ENCODE measurements at regions not wholly inside any gene's neighbourhood (a gene's known extent, or its start where the extent isn't known, plus 50 kb on each side); places are given as distances from the start of the nearest gene placed in this dataset.

DNA sequence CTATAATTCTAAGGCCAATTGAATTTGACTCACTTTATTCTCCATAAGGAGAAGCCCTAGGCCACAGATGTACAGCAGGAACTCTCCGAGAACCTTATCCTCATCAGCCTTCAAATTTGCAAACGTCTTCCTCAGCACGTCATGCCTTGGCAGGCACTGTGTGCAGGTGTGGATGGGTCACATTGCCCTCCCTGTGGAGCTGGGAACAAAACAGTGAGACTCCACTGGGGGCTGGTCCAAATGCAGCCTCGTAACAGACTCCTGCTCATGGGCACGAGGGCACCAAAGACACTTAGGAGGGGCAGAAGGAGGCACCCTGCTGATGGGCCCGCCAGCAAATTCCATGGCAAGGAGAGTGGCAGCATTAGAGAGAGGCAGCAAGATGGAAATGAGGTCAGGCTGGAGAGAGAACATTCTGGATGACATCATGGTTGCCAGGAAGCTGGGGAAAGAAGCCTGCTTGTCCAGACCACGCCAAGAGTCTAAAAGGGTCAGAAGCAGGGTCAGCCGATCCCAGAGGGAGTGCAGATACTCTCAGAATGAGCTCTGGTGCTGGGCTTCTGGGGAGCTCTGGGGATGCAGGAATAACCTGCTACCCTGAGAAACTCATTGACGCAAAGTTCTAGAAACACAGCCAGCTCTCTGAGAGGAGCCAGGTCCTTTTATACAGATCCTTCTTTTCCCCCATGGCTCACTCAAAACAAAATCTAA, 242.2 kb downstream of the B3GLCT start:
- DNase-seq (ENCODE audit: low read depth, low spot score), result no peak

DNA sequence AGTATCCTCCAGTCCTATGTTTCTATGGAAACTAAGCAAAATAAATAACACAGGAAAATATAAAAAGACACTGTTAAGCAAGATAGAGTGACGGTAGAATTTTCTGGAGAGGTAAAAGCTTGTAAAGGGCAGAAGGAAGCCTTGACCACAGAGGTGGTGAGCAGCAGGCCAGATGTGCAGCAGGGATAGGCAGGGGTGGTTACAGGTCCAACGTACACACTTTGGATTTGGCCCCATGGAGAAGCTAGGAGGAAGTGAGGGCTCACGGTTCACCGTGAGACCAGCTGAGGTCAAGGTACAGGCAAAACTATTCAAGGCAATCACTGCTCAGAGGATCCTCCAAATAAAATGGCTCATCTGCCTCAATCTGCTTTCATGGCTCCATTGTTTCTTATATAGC, 242.8 kb downstream of the B3GLCT start:
- DNase-seq (ENCODE audit: low read depth, low spot score), result no peak

DNA sequence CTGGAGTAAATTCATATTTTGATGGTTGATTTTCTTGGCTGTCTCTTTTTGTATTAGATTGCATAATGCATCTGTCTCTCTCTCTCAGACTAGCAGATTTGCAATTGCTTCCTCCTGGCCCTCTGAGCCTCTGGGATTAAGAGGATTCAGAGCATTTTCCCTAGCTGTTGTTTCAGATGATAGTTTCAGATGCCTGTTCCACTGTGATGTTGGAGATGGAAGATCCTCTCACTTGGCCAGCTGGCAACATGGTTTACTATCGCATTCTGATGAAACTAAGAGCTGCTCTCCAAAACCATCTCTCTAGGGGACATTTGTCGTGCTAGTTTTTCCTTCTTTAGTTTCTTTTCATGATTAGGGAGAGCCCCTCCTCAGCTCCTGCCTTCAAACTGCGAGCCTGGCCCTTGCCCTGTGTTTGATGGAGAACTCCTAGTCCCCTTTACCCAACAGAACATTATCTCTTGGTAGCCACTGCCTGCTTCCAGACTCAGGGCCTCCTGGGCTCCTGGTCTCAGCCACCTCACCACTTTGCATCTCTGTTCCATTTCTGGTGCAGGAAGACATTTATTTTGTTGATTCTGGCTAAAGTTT, 244.6 kb downstream of the B3GLCT start:
- DNase-seq (ENCODE audit: low read depth, low spot score), result no peak

DNA sequence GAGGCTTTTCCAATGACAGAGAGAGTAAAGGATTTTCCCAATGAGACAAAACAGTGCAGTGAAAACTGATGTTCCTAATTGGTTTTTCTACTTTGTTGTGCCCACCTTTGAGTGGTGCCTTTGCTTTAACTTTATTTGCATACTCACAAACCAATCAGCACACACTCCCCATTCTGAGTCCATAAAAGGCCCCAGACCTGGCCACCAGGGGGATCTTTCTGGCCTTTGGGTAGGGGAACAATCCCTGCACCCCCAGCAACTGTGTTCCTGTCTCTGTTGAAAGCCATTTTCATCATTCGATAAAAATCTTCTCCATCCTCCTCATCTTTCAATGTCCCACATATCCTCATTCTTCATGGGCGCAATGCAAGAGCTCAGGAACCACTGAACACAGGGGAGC, 252.8 kb downstream of the B3GLCT start:
- no peak for DNase-seq (ENCODE audit: low read depth, low spot score)

DNA sequence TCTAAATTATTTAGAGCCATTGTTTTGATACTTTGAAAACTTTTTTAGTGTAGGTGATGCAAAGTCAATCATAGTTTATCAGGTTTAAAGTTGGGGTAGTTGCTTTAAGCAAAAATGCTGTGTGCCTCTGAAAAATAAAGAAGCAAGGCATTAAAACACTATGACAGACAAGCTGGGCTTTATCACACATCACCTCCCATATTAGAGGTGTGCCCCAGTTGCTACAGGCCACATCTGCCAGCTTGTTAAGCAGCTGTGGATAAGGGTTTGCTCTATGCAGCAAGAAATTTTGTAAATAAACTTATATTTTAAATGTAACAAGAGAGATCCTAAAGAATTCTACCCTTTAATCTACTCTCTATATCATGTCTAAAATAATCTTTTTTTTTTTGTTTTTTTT, 255.8 kb downstream of the B3GLCT start:
- DNase-seq (ENCODE audit: low read depth, low spot score), result no peak

DNA sequence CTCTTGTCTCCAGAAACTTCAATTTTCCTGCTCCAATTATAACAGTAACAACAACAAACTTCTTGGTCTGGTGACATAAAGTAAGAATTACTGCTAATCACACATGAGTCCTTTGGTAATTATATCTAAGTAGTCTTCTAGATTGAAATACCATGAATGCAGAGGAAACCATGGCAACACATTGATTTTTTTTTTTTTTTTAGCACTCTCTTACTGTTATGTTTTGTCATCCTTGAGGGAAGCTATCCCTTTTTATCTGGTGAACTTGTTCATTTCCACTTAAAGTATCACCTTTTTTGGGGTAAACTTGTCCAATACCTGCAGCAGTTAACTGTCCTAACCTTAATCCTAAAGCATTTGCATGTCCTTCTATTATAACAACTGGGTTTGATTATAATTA, 256.3 kb downstream of the B3GLCT start:
- no peak for DNase-seq (ENCODE audit: low read depth, low spot score)

DNA sequence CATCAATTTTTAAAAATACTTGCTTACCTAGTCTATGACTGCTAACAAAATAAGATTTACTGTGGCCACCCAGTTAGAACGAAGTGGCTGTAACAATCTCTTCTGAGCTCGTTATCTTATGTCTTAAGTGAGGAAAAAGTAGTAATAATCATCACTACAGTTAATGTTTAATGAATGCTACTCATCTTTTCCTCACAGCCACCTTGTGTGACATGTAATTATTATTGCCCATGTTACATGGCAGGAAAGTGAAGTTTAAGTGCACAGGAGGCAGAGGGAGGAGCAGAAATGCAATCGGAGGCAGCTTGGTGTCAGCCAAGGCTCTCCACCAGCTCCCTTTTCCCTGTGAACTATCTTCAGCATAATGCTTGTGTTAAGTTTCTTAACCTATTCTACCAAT, 260.3 kb downstream of the B3GLCT start:
- no peak for DNase-seq (ENCODE audit: low read depth, low spot score)

DNA sequence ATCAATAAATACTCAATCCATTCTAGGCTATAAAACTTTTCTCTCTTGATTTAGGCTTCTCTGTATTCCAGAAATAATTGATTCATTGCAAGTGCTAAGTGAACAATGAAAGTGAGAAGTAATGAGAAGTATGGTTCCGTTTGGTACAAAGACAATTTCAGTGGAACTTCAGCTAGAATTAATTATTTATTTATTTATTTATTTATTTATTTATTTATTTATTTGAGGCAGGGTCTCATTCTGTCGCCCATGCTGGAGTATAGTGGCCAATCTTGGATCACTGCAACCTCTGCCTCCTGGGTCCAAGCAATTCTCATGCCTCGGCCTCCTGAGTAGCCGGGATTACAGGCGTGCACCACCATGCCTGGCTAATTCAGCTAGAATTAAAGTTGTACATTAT, 262.1 kb downstream of the B3GLCT start:
- no peak for DNase-seq (ENCODE audit: low read depth, low spot score)

DNA sequence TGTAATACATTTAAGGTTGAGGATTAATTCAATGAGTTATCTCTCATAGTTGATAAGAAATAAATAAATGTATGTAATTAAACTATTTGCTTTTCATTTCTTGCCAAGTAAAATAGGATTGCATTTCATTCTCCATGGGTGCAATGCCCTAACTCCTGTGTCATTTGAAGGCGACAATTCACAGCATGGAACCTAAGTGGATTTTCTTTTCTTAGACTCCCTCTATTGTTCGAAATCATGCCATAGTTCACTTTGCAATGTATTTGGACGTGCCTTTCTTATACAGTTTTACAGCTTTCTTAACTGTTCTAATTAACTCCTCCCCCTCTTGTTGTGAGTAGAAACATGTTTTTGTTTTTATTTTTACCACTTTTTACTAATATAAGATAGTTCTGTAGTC, 263.0 kb downstream of the B3GLCT start:
- DNase-seq (ENCODE audit: low read depth, low spot score), result no peak

DNA sequence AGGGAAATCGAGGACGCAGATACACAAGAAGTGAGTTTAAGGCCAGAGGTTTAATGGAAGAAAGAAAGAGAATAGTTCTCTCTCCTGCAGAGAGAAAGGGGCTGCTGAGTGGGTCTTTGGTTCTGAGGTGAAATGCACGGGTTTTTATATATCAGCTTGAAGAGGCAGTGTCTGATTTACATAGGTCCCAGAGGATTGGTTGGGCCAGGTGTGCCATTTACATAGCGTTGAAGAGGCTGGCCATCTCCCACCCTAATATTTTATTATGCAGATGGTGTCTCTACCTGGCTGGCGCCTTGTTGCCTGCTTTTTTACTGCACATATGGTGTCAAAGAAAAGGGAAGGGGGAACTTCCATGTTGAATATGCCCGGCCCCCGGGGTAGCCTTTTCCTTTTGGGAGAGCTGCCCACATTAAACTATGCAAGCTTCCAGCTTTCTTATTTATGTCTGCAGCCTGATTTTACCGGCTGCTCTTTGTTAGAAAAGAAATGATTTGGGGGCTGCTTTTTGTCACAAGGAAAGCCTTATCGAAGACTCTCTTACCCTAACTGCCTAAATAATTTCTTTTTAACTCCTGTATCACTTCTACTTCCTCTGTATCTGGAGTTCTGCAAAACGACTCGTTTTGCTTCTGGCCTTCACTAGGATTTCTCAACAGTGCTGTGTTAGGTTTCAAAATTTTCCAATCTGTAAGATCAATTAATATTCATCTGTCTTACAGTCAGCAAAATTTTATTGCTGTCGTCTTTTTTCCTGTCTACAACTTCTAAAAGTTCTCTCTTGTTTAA, 268.5 kb downstream of the B3GLCT start:
- DNase-seq (ENCODE audit: low read depth, low spot score), result no peak

DNA sequence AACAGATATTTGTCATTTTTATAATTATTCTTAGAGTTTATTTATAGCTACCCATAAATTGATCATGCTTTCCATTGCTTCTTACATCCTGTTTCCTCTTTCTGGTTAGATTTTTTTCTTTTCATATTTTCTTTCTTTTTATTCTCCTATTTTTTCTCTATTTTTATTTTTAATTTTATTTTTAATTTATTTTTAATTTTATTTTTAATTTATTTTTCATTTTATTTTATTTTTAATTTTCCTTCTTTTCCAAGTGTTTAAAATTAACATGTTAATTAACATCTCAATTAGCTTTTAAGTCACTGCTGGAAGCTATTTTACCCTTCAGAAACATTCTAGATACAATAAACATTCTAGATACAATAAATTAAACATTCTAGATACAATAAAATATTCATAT, 269.6 kb downstream of the B3GLCT start:
- no peak for DNase-seq (ENCODE audit: low read depth, low spot score)

DNA sequence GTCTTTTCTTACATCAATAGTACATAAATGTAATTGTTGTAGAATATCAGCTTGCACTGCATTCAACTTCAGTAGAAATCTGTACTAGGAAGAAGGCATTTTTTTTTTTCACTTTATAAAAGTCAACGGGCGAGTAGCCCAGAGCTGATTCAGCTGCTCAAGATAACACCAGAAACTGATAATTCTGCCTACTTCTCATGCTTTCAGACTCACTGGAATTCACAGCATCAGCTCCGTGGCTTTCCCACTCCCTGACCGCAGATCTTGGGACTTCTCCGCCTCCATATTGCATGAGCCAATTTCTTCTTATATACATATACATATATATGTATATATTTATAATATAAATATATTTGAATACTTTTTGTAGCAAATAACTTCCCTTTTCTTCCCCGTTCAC, 263.1 kb upstream of the RXFP2 start:
- no peak for DNase-seq (ENCODE audit: low read depth, low spot score)

DNA sequence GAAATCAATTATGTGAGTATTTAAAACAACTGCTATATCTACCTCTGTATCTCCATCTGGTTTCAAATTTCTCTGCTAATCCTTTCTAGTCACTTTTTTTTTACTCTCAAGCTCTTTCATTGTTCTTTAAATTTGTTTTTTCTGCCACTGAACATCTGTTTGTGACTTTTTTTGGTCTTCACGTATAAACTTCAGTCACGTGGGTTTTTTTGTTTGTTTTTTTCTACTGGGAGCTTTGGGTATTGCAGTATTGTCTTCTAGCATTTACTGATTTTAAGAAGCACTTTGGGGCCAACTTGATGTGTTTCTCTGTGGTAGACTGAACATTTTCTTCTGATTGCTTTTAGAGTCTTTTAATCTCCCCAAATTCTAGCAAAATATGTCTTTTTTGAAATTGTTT, 262.6 kb upstream of the RXFP2 start:
- DNase-seq (ENCODE audit: low read depth, low spot score), result no peak

DNA sequence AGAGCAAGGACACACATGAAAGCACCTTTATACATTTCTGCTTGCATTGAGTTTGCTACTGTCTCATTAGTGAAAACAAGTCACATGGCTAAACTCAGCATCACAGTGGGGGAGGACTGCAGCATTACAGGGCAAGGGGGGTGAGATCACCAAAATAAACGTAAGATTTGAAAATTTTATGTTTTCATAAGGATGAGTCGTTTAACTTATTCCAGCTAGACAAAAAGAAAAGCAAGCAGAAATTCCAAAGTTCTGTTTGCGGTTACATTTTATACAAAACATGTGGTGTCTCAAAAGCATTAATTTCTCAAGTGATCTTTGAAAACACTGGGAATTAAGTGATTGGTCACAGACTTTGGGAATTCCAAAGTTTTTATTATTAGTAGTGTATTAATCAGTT, 261.4 kb upstream of the RXFP2 start:
- DNase-seq (ENCODE audit: low read depth, low spot score), result no peak

DNA sequence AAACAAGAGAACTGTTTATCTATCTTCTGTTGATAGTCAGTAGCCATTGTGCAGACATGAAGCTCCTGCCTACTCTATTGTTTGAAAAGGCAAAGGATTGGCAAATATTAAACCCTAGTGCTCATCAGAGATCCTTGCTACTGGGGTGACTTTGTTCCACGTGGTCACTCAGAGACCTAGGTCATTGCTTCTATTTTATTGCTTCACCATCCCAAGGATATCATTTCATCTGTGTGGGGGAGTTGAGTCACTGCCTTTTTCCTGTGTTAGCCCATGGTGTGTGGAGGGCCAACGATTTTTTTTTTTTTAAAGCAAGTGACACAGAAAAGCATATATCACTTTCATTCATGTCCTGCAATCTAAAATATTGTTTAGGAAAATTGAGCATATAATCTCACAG, 254.1 kb upstream of the RXFP2 start:
- DNase-seq (ENCODE audit: low read depth, low spot score), result no peak

DNA sequence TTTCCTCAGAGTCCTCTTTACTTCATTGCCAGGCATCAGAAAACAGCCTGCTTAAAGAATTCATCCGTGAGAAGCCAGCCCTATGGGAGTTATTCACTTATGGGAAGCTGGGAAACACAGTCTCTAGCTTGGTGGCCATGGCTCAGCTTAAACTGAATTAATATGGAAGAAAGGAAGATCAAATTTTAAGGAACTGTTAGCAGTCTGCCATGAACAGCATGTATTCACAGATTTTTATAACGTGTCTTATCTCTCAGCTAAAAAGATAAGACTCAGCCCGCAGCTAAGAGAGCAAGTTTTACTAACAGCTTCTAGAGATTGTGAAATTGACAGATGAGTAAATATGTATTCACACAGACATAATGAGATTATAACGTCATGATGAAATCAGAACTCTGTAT, 253.7 kb upstream of the RXFP2 start:
- no peak for DNase-seq (ENCODE audit: low read depth, low spot score)

DNA sequence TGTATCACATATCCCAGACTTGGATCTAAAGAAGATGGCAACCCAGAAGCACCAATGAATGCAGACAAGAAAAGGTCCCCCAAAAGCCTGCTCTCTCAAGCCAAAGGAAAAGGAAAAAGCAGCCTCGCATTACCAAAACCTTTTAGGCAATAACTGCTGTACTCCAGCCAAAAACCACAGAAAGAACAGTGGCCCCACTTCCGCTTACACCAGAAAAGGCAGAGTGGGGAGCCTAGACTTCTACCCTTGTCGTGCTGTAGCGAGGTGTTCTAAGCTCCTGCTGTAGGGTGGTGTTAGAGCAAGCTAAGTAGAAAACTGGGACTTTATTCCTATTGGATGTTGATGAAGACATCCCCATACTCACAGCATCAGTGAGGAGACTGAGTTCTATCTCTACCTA, 244.0 kb upstream of the RXFP2 start:
- no peak for DNase-seq (ENCODE audit: low read depth, low spot score)

DNA sequence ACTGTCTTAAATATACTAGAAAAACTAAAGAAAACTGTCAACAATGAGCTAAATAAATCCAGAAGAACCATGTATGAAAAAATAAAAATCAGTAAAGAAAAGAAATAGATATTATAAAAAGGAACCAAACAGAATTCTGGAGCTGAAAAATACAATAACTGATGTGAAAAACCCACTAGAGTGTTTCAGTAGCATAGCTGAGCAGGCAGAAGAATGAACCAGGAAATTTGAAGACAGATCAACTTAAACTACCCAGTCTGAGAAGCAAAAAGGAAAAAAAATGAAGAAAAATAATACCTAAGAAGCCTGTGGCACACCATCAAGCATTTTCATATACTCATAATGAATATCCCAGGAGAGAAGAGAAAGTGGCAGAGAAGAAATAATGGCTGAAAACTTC, 240.1 kb upstream of the RXFP2 start:
- no peak for DNase-seq (ENCODE audit: low read depth, low spot score)

DNA sequence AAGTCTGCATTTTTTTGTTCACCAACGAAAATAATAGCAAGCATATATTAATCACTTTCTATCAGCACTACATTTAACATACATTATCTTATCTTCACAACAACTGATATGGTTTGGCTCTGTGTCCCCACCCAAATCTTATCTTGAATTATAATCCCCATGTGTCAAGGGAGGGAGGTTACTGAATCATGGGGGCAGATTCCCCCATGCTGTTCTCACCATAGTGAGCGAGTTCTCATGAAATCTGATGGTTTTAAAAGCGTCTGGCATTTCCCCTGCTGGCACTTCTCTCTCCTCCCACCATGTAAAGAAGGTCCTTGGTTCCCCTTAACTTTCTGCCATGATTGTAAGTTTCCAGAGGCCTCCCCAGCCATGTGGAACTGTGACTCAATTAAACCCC, 235.7 kb upstream of the RXFP2 start:
- DNase-seq (ENCODE audit: low read depth, low spot score), result no peak

DNA sequence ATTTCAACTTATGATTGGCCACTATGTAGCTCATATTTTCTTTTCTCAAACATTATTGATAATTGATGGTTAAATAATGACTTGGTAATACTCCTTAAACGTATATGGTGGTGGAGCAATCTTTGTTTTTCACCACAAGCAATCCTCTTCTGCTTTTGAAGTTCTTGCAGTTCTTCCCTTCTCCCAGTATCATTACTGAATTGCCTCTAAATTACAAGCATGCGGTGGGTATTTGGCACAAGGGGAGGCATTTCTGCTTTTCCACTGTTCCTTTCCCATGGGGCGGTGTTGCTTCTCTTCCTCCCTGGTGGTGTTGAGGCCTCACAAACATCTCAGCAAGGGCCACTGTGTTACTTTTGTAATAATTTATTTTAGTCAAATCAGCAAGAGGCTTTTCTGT, 234.4 kb upstream of the RXFP2 start:
- DNase-seq (ENCODE audit: low read depth, low spot score), result no peak

DNA sequence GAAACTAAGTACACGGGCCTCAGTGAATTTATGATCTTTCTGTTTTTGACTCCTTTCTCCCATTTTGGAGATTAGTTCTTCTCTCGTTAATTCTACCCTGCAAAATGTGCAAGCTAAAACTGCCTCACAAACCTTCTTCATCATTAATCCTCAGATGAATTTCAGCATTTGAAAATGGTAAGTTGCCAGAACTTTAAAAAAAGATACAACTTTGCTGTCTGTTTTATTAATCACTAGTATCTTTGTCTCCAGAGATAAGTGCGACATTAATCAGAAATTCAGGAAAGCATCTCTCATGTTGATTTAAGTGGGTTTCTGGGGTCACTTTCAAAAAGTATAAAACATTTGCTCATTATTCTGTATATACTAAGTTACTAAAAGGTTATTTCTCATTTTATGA, 227.0 kb upstream of the RXFP2 start:
- DNase-seq (ENCODE audit: low read depth, low spot score), result no peak

DNA sequence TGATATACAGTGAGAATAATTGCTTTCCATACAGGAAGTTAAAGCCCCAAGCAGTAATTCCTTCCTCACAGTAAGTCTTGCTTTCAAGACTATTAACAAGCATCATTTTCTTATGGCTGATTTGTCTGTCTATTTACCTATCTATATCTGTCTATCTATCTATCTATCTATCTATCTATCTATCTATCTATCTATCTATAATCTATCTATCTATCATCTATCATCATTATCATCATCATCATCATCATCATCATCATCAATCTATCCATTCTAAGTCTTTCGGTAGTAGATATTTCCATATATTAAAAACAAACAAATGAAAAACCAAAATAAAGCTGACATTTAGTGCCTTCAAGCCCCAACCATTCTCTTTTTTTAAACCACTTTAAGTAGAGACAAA, 224.4 kb upstream of the RXFP2 start:
- DNase-seq (ENCODE audit: low read depth, low spot score), result no peak

DNA sequence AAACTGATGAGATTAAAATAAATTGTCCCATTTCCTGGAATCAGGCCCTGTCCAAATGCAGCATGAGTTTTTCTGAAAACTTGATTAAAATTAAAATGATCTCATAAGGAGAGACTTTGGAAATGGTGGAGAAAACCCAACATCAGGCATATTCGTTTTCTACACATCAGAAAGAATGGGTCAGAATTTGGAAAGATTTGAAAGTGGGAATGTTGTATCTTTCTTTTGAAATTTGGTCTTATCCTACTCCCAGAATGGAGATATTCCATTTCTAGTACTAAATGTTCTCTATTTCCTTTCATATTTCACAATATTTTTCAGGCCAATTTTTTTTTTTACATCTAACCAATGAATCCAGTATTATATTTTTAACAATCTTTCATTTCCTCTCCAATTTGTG, 223.9 kb upstream of the RXFP2 start:
- no peak for DNase-seq (ENCODE audit: low read depth, low spot score)
